ENCODE measurements at regions not wholly inside any gene's neighbourhood (a gene's known extent, or its start where the extent isn't known, plus 50 kb on each side); places are given as distances from the start of the nearest gene placed in this dataset.

GRCh38 chr18:62446511-62446910 is 76.3 kb upstream of the ZCCHC2 start:
- TF ChIP-seq CTCF (conservative IDR thresholded peaks at IDR 0.05; ENCODE audit: low read depth, low read length) (no peak), EZH2 (IDR thresholded peaks at IDR 0.05; ENCODE audit: low read length, unreplicated experiment) (no peak)

All from PC-3 (cell line).